ENCODE measurements at regions not wholly inside any gene's neighbourhood (a gene's known extent, or its start where the extent isn't known, plus 50 kb on each side); places are given as distances from the start of the nearest gene placed in this dataset.

GRCh38 chr2:193966590-193966989, 1690.4 kb upstream of the SLC39A10 start:
- H3K36me3 Mint-ChIP-seq (ENCODE audit: unreplicated experiment), result no peaks in the 10 kb centered on the region
- no peaks in the 10 kb centered on the region for H3K27me3 Mint-ChIP-seq (ENCODE audit: unreplicated experiment)

GRCh38 chr2:193965263-193965662, 1691.8 kb upstream of the SLC39A10 start:
- no peak overlapping the region for H3K27ac Mint-ChIP-seq (ENCODE audit: unreplicated experiment)
- no peak for DNase-seq (ENCODE audit: extremely low spot score, unreplicated experiment)
- peaks cover 13% of the 10 kb centered on the region for H3K4me1 Mint-ChIP-seq (ENCODE audit: unreplicated experiment)
- H3K36me3 Mint-ChIP-seq (ENCODE audit: unreplicated experiment), result no peaks in the 10 kb centered on the region
- no peak overlapping the region for H3K4me3 Mint-ChIP-seq (ENCODE audit: unreplicated experiment)
- no peak for TF ChIP-seq CTCF (IDR thresholded peaks at IDR 0.05)
- H3K9me3 Mint-ChIP-seq (ENCODE audit: unreplicated experiment), result no peaks in the 10 kb centered on the region
- H3K27me3 Mint-ChIP-seq (ENCODE audit: unreplicated experiment), result no peaks in the 10 kb centered on the region

More at GRCh38 chr2:193966590-193966989, 1690.4 kb upstream of the SLC39A10 start:
- no peaks in the 10 kb centered on the region for H3K9me3 Mint-ChIP-seq (ENCODE audit: unreplicated experiment)
- H3K27ac Mint-ChIP-seq (ENCODE audit: unreplicated experiment), result peak overlapping the region; percentile 65
- no peak overlapping the region for H3K4me3 Mint-ChIP-seq (ENCODE audit: unreplicated experiment)
- TF ChIP-seq CTCF (IDR thresholded peaks at IDR 0.05), result no peak
- peaks cover 13% of the 10 kb centered on the region for H3K4me1 Mint-ChIP-seq (ENCODE audit: unreplicated experiment)
- DNase-seq (ENCODE audit: extremely low spot score, unreplicated experiment), result no peak

GRCh38 chr2:193963472-193964119, 1693.4 kb upstream of the SLC39A10 start:
- no peak overlapping the region for H3K27ac Mint-ChIP-seq (ENCODE audit: unreplicated experiment)

GRCh38 chr2:193946806-193947205, 1710.2 kb upstream of the SLC39A10 start:
- DNase-seq (ENCODE audit: extremely low spot score, unreplicated experiment), result no peak
- no peak overlapping the region for H3K4me3 Mint-ChIP-seq (ENCODE audit: unreplicated experiment)
- H3K27me3 Mint-ChIP-seq (ENCODE audit: unreplicated experiment), result no peaks in the 10 kb centered on the region
- no peaks in the 10 kb centered on the region for H3K9me3 Mint-ChIP-seq (ENCODE audit: unreplicated experiment)
- H3K4me1 Mint-ChIP-seq (ENCODE audit: unreplicated experiment), result peaks cover 11% of the 10 kb centered on the region
- no peak overlapping the region for H3K27ac Mint-ChIP-seq (ENCODE audit: unreplicated experiment)
- H3K36me3 Mint-ChIP-seq (ENCODE audit: unreplicated experiment), result no peaks in the 10 kb centered on the region
- no peak for TF ChIP-seq CTCF (IDR thresholded peaks at IDR 0.05)

More at GRCh38 chr2:193963472-193964119, 1693.4 kb upstream of the SLC39A10 start:
- Mint-ChIP-seq H3K9me3 (ENCODE audit: unreplicated experiment) (no peaks in the 10 kb centered on the region), H3K27me3 (ENCODE audit: unreplicated experiment) (no peaks in the 10 kb centered on the region), H3K4me3 (ENCODE audit: unreplicated experiment) (no peak overlapping the region), H3K36me3 (ENCODE audit: unreplicated experiment) (no peaks in the 10 kb centered on the region), H3K4me1 (ENCODE audit: unreplicated experiment) (peaks cover 14% of the 10 kb centered on the region)
- DNase-seq (ENCODE audit: extremely low spot score, unreplicated experiment), result no peak
- TF ChIP-seq CTCF (IDR thresholded peaks at IDR 0.05), result peak; percentile 87

GRCh38 chr2:193943406-193943960, 1713.5 kb upstream of the SLC39A10 start:
- no peak for TF ChIP-seq CTCF (IDR thresholded peaks at IDR 0.05)
- H3K36me3 Mint-ChIP-seq (ENCODE audit: unreplicated experiment), result no peaks in the 10 kb centered on the region
- H3K9me3 Mint-ChIP-seq (ENCODE audit: unreplicated experiment), result no peaks in the 10 kb centered on the region
- DNase-seq (ENCODE audit: extremely low spot score, unreplicated experiment), result no peak
- H3K4me1 Mint-ChIP-seq (ENCODE audit: unreplicated experiment), result peaks cover 11% of the 10 kb centered on the region
- H3K27ac Mint-ChIP-seq (ENCODE audit: unreplicated experiment), result no peak overlapping the region
- H3K27me3 Mint-ChIP-seq (ENCODE audit: unreplicated experiment), result no peaks in the 10 kb centered on the region
- no peak overlapping the region for H3K4me3 Mint-ChIP-seq (ENCODE audit: unreplicated experiment)

Data from osteocyte (in vitro differentiated cells).